Mesenchymal stem cell (in vitro differentiated cells and primary cell): ENCODE measurements at regions not wholly inside any gene's neighbourhood (a gene's known extent, or its start where the extent isn't known, plus 50 kb on each side); places are given as distances from the start of the nearest gene placed in this dataset.
"Not testable (repeated sequence)": the region's sequence is repeated elsewhere in the genome, so short reads cannot be mapped to it uniquely, and the experiment has no call there.

Experiments used
- DNase-seq: peaks from one replicate; pipeline ENCODE4 v3.0.0-alpha.2; 2013
- H2AFZ ChIP-seq: one replicate; pipeline ENCODE4 v1.6.1; 2013; ENCODE audit warnings: low read depth, mild to moderate bottlenecking, control low read depth, inconsistent platforms, low read length, moderate library complexity
- H2AK5ac ChIP-seq: 2 replicates; pipeline ENCODE4 v1.6.1; 2013; ENCODE audit warnings: low read length, moderate library complexity, mild to moderate bottlenecking, inconsistent platforms; ENCODE audit not compliant: severe bottlenecking
- H2BK120ac ChIP-seq: one replicate; pipeline ENCODE4 v1.6.1; 2013; ENCODE audit warnings: low read depth, mild to moderate bottlenecking, inconsistent platforms, low read length, moderate library complexity
- H2BK12ac ChIP-seq, 2 experiments: one replicate each; pipeline ENCODE4 v1.6.1; 2013; ENCODE audit warnings: inconsistent platforms in 2 of 2, low read length in 2 of 2, mild to moderate bottlenecking in 2 of 2, moderate library complexity in 2 of 2, control low read depth in 1 of 2
- H2BK15ac ChIP-seq: one replicate; pipeline ENCODE4 v1.6.1; 2013; ENCODE audit warnings: mild to moderate bottlenecking, low read depth, inconsistent platforms; ENCODE audit not compliant: poor library complexity, severe bottlenecking
- H2BK5ac ChIP-seq: 2 replicates; pipeline ENCODE4 v1.6.1; 2013; ENCODE audit warnings: low read depth, mild to moderate bottlenecking, low read length, control low read depth, inconsistent platforms; ENCODE audit not compliant: poor library complexity, severe bottlenecking
- H3K14ac ChIP-seq, 2 experiments: one replicate each; pipeline ENCODE4 v1.6.1; 2013; ENCODE audit warnings: inconsistent platforms in 2 of 2, low read length in 2 of 2, control low read depth in 1 of 2, mild to moderate bottlenecking in 1 of 2, moderate library complexity in 1 of 2
- H3K18ac ChIP-seq, 2 experiments: one replicate each; pipeline ENCODE4 v1.6.1; 2013; ENCODE audit warnings: inconsistent platforms in 2 of 2, low read length in 2 of 2, control low read depth in 1 of 2, low read depth in 1 of 2, mild to moderate bottlenecking in 1 of 2
- H3K23ac ChIP-seq, 2 experiments: one replicate each; pipeline ENCODE4 v1.6.1; 2013; ENCODE audit warnings: inconsistent platforms in 2 of 2, low read length in 2 of 2, mild to moderate bottlenecking in 2 of 2, moderate library complexity in 2 of 2, control low read depth in 1 of 2
- H3K27ac ChIP-seq: 2 replicates; pipeline ENCODE4 v1.5.1; 2013; ENCODE audit warnings: mild to moderate bottlenecking, moderate library complexity, low read length, control low read depth, inconsistent platforms; ENCODE audit not compliant: poor library complexity, severe bottlenecking
- H3K27me3 ChIP-seq, 2 experiments: 2 replicates each; pipeline versions ENCODE4 v1.6.1 to v1.7.0; 2013; ENCODE audit warnings: low read length in 2 of 2, mild to moderate bottlenecking in 2 of 2, moderate library complexity in 2 of 2, control low read depth in 1 of 2, inconsistent platforms in 1 of 2; ENCODE audit not compliant: control insufficient read depth in 1 of 2, insufficient read depth in 1 of 2
- H3K36me3 ChIP-seq, 2 experiments: 2 replicates each; pipeline versions ENCODE4 v1.6.1 to v1.7.0; 2013; ENCODE audit warnings: low read length in 2 of 2, control low read depth in 1 of 2, inconsistent platforms in 1 of 2, low read depth in 1 of 2, mild to moderate bottlenecking in 1 of 2; ENCODE audit not compliant: insufficient read depth in 2 of 2, control insufficient read depth in 1 of 2
- H3K4ac ChIP-seq, 2 experiments: one replicate each; pipeline ENCODE4 v1.6.1; 2013; ENCODE audit warnings: inconsistent platforms in 2 of 2, low read length in 2 of 2, mild to moderate bottlenecking in 2 of 2, moderate library complexity in 2 of 2, control low read depth in 1 of 2, low read depth in 1 of 2
- H3K4me1 ChIP-seq: 2 replicates; pipeline ENCODE4 v1.6.1; 2013; ENCODE audit warnings: low read depth, low read length, control low read depth; ENCODE audit not compliant: control insufficient read depth, insufficient read depth
- H3K4me2 ChIP-seq: 2 replicates; pipeline ENCODE4 v1.6.1; 2013; ENCODE audit warnings: low read length, mild to moderate bottlenecking, inconsistent platforms; ENCODE audit not compliant: poor library complexity, severe bottlenecking
- H3K4me3 ChIP-seq, 2 experiments: 2 replicates each; pipeline versions ENCODE4 v1.5.1 to v1.7.0; 2013; ENCODE audit warnings: low read length in 2 of 2, mild to moderate bottlenecking in 2 of 2, control low read depth in 1 of 2, low read depth in 1 of 2; ENCODE audit not compliant: insufficient read depth in 1 of 2
- H3K79me1 ChIP-seq: replicated peaks from 2 replicates; pipeline ENCODE4 v1.6.1; 2013; ENCODE audit warnings: mild to moderate bottlenecking, control low read depth, low read length, inconsistent platforms; ENCODE audit not compliant: poor library complexity, severe bottlenecking
- H3K9ac ChIP-seq: 2 replicates; pipeline ENCODE4 v1.7.0; 2013; ENCODE audit warnings: mild to moderate bottlenecking, low read length, moderate library complexity
- H3K9me3 ChIP-seq: 2 replicates; pipeline ENCODE4 v1.7.0; 2013; ENCODE audit warnings: mild to moderate bottlenecking, low read length; ENCODE audit not compliant: control insufficient read depth
- H4K8ac ChIP-seq: one replicate; pipeline ENCODE4 v1.6.1; 2013; ENCODE audit warnings: inconsistent platforms, mild to moderate bottlenecking, low read length, moderate library complexity
- H4K91ac ChIP-seq: one replicate; pipeline ENCODE4 v1.6.1; 2013; ENCODE audit warnings: mild to moderate bottlenecking, low read length, inconsistent platforms
- WGBS: methylation state at CpG from one replicate; pipeline ENCODE4 v1.1.7; 2013; ENCODE audit warnings: mixed read lengths; 5-methylcytosine and 5-hydroxymethylcytosine counted together

DNA sequence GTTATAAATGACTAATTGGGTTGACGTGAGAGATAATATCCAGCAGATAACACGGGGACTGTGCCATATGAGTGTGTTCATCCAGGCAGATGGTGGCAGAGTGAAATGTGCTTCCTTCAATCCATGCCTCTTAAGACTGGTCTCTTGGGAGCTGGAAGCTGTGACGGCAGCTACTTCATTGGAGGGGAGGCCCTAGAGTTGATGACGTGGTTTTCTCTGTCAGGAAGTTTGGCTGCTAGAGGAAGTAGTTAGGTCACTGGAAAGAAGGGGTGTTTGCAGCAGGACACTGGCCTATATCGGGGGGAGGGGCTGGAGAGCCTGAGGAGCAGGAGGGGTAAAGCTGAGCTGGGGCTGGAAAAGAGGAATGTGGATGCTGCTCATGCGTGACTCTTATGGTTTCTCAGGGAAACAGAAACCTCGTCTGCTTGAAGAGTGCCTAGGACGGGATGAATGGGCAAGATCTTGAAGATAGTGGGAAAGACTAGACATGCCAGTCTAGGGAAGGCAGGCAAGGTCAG, 3051.6 kb downstream of the RPIA start:
- not testable (repeated sequence) for H3K4me2 ChIP-seq, H2BK15ac ChIP-seq, H4K8ac ChIP-seq, H3K14ac ChIP-seq, H3K4me3 ChIP-seq, H2AK5ac ChIP-seq, H2BK120ac ChIP-seq, H3K9me3 ChIP-seq, H4K91ac ChIP-seq, H2BK5ac ChIP-seq, H3K27ac ChIP-seq, H3K9ac ChIP-seq, H3K4ac ChIP-seq, H3K4me1 ChIP-seq, H2AFZ ChIP-seq, H3K23ac ChIP-seq, H3K27me3 ChIP-seq, H3K79me1 ChIP-seq, H2BK12ac ChIP-seq, H3K36me3 ChIP-seq, H3K18ac ChIP-seq
- peak; percentile 3 for DNase-seq
- WGBS: 61% methylated on average over 8 of the region's 8 CpGs

GRCh38 chr2:91743910-91744309, 3052.4 kb downstream of the RPIA start:
- H3K36me3 ChIP-seq, H3K79me1 ChIP-seq, H3K14ac ChIP-seq, H3K4me1 ChIP-seq, H2BK5ac ChIP-seq, DNase-seq, H3K9me3 ChIP-seq, H2AFZ ChIP-seq, H2BK120ac ChIP-seq, H3K23ac ChIP-seq, H3K4me2 ChIP-seq, H3K4me3 ChIP-seq, H3K27me3 ChIP-seq, H2BK12ac ChIP-seq, H2BK15ac ChIP-seq, H4K91ac ChIP-seq, H4K8ac ChIP-seq, H3K9ac ChIP-seq, H2AK5ac ChIP-seq, H3K27ac ChIP-seq, H3K4ac ChIP-seq, H3K18ac ChIP-seq: not testable (repeated sequence)
- no CpG with 5 or more reads among the region's 1 CpG for WGBS

- H3K79me1 ChIP-seq, H3K27ac ChIP-seq, H4K8ac ChIP-seq, H2BK15ac ChIP-seq, H4K91ac ChIP-seq, H3K9ac ChIP-seq, H3K4me2 ChIP-seq, H2AK5ac ChIP-seq, H3K27me3 ChIP-seq, H3K4me1 ChIP-seq, H2AFZ ChIP-seq, H3K9me3 ChIP-seq, H3K14ac ChIP-seq, H3K36me3 ChIP-seq, H2BK12ac ChIP-seq, DNase-seq, H3K4me3 ChIP-seq, H2BK5ac ChIP-seq, H3K18ac ChIP-seq, H2BK120ac ChIP-seq, H3K23ac ChIP-seq, H3K4ac ChIP-seq: not testable (repeated sequence)
- 37% methylated on average over 10 of the region's 16 CpGs for WGBS
Observed at GRCh38 chr2:91744700-91745141, 3053.2 kb downstream of the RPIA start.

DNA sequence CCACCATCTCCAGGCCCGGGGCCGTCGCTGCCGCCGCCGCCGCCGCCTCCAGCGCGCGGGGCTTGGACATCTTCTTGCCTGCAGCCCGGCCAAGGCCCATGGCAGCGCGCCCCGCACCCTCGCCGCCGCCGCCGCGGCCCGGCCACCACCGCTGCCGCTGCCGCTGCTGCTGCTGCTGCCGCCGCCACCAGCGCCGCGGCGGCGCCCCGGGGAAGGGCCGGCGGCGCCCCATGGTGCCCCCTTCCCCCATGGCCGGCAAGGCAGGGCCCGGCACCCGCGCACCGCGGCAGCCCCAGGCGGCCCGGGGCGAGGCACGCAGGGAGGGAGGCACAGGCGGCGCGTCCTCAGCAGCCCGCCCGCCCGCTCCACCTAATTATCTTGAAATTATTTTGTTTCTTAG, 3057.4 kb downstream of the RPIA start:
- Histone ChIP-seq H2AK5ac (no peak overlapping the region), H3K9me3 (no peaks in the 10 kb centered on the region), H3K14ac (no peak overlapping the region), H3K36me3 (no peaks in the 10 kb centered on the region), H3K4ac (no peak overlapping the region), H4K91ac (no peak overlapping the region), H3K27me3 (peaks cover 0 to 3% of the 10 kb centered on the region in 2 experiments), H4K8ac (no peak overlapping the region), H2BK15ac (no peak overlapping the region), H3K4me3 (no peak overlapping the region), H3K79me1 (no peaks in the 10 kb centered on the region), H2BK5ac (no peak overlapping the region), H3K4me2 (no peak overlapping the region), H2BK12ac (no peak overlapping the region), H2AFZ (no peak overlapping the region), H3K9ac (no peak overlapping the region), H3K27ac (no peak overlapping the region), H2BK120ac (no peak overlapping the region), H3K18ac (no peak overlapping the region), H3K4me1 (no peaks in the 10 kb centered on the region), H3K23ac (no peak overlapping the region)
- 89% methylated on average over 38 of the region's 52 CpGs for WGBS
- no peak for DNase-seq
